HG03108 (cell line): ENCODE measurements at regions not wholly inside any gene's neighbourhood (a gene's known extent, or its start where the extent isn't known, plus 50 kb on each side); places are given as distances from the start of the nearest gene placed in this dataset.
"Not testable (repeated sequence)": the region's sequence is repeated elsewhere in the genome, so short reads cannot be mapped to it uniquely, and the experiment has no call there.

Experiments
- ATAC-seq: cut with Tn5 transposase; IDR thresholded peaks from one replicate; pipeline ENCODE4 v1.9.1; 2021; ENCODE audit warnings: moderate library complexity; ENCODE audit not compliant: unreplicated experiment

GRCh38 chr10:85293483-85293882, 965.1 kb downstream of the CCSER2 start:
- ATAC-seq = no peak

- ATAC-seq = no peak
Observed at GRCh38 chr10:85311613-85312337, 983.4 kb downstream of the CCSER2 start.

GRCh38 chr10:85315657-85316056, 987.3 kb downstream of the CCSER2 start:
- no peak for ATAC-seq

- ATAC-seq = no peak
Observed at GRCh38 chr10:85316276-85316675, 987.9 kb downstream of the CCSER2 start.

GRCh38 chr10:85317827-85318226, 989.4 kb downstream of the CCSER2 start:
- ATAC-seq = no peak

- ATAC-seq = no peak
Observed at GRCh38 chr10:85318809-85319807, 990.7 kb downstream of the CCSER2 start.

- ATAC-seq = no peak
Observed at GRCh38 chr10:85319826-85320225, 991.4 kb downstream of the CCSER2 start.

- ATAC-seq = no peak
Observed at GRCh38 chr10:85333594-85333993, 1005.2 kb downstream of the CCSER2 start.

GRCh38 chr10:85362401-85362800, 1004.2 kb downstream of the GRID1 start:
- no peak for ATAC-seq

- no peak for ATAC-seq
Observed at GRCh38 chr10:85377029-85377806, 989.4 kb downstream of the GRID1 start.

- ATAC-seq = no peak
Observed at GRCh38 chr10:85379338-85379737, 987.3 kb downstream of the GRID1 start.

GRCh38 chr10:85400981-85401695, 965.5 kb downstream of the GRID1 start:
- no peak for ATAC-seq

GRCh38 chr10:85402541-85402940, 964.1 kb downstream of the GRID1 start:
- ATAC-seq = no peak

GRCh38 chr10:85407088-85407487, 959.5 kb downstream of the GRID1 start:
- ATAC-seq = no peak

GRCh38 chr10:85408388-85408787, 958.2 kb downstream of the GRID1 start:
- no peak for ATAC-seq

- ATAC-seq = not testable (repeated sequence)
Observed at GRCh38 chr10:85410586-85410985, 956.0 kb downstream of the GRID1 start.

- ATAC-seq = no peak
Observed at GRCh38 chr10:85413570-85413969, 953.0 kb downstream of the GRID1 start.

- no peak for ATAC-seq
Observed at GRCh38 chr10:85420501-85421191, 945.9 kb downstream of the GRID1 start.

GRCh38 chr10:85421421-85421820, 945.2 kb downstream of the GRID1 start:
- no peak for ATAC-seq

- no peak for ATAC-seq
Observed at GRCh38 chr10:85429126-85429525, 937.5 kb downstream of the GRID1 start.
